ENCODE measurements at regions not wholly inside any gene's neighbourhood (a gene's known extent, or its start where the extent isn't known, plus 50 kb on each side); places are given as distances from the start of the nearest gene placed in this dataset.
"Not testable (repeated sequence)": the region's sequence is repeated elsewhere in the genome, so short reads cannot be mapped to it uniquely, and the experiment has no call there.

DNA sequence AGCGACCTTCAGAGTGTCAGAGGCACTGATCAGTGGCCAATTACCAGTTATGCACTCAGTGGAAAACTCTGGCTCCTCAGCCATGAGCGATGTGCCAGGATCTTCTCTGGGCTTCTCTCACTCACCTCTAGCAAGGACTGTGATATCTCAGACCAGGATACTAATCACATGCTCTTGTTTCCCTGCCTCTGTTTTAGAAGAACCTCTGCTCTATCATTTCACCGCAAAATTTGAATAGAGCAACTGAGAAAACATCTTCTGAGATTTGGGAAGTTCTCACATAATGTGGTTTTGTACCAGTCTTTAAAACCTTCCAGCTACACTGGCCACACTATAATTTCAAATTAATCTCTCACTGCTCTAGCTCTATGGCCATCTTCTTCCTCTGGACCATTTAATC is 325.8 kb upstream of the FRG2C start:
- H3K4me3 ChIP-seq (ENCODE audit: low read depth, low read length), result no peak overlapping the region
- TF ChIP-seq, protein P1, sequence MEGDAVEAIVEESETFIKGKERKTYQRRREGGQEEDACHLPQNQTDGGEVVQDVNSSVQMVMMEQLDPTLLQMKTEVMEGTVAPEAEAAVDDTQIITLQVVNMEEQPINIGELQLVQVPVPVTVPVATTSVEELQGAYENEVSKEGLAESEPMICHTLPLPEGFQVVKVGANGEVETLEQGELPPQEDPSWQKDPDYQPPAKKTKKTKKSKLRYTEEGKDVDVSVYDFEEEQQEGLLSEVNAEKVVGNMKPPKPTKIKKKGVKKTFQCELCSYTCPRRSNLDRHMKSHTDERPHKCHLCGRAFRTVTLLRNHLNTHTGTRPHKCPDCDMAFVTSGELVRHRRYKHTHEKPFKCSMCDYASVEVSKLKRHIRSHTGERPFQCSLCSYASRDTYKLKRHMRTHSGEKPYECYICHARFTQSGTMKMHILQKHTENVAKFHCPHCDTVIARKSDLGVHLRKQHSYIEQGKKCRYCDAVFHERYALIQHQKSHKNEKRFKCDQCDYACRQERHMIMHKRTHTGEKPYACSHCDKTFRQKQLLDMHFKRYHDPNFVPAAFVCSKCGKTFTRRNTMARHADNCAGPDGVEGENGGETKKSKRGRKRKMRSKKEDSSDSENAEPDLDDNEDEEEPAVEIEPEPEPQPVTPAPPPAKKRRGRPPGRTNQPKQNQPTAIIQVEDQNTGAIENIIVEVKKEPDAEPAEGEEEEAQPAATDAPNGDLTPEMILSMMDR (IDR thresholded peaks at IDR 0.05; ENCODE audit: borderline replicate concordance, insufficient read depth, low read depth, low read length), result no peak

DNA sequence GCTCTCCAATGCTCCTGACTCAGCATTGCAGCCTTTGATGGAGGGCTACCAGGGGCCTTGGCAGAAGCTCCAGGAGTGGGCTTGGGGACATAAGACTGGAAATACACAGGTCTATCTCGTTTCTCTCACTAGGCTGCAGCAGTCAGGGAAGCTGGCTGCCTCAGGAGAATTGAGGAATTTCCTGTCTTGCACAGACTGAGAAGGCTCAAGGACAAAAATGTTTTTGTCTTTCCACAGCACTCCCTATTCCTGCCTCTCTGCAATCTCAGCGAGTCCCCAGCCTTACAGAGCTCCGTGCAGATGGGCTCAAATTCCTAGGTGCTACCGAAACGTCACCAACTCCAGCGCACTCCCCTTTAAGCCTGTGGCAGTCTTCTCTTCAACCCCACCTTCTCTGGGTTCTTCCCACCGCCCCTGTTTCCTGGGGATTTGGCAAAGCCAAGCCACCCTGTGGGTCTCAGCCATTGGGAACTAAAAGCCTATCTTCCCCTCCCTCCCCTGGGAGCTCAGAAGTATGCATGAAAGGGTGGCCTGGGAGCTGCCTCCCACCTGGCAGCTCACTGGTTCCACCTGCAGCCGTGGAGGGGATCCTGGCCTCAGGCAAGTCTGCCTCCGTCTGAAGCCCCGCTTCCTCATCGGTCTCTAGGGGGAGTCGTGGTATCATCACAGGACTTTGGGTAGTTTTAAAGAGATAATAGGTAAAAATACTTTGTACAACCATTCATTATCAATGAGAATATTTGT is 322.6 kb upstream of the FRG2C start:
- TF ChIP-seq, protein P1 (IDR thresholded peaks at IDR 0.05; ENCODE audit: borderline replicate concordance, insufficient read depth, low read depth, low read length), result no peak
- H3K4me3 ChIP-seq (ENCODE audit: low read depth, low read length), result no peak overlapping the region

DNA sequence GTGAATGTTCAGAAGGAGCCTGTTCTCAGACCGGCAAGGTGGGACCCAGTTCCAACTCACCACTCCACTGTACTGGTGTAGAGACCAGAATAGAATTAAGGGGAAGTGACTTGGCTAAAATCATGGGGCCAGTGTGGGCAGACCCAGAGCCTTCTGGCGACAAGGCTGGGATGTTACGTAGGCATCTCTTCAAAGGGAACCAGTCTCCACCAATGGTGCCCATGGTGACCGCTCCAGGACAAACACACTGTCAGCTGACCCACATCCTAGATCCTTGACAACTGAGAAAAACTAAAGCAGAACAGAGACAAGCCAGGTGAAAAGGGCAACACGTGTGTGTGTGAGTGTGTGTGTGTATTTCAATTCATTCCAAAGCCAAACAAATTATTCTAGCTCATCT is 321.7 kb upstream of the FRG2C start:
- TF ChIP-seq, protein P1 (IDR thresholded peaks at IDR 0.05; ENCODE audit: borderline replicate concordance, insufficient read depth, low read depth, low read length), result no peak
- H3K4me3 ChIP-seq (ENCODE audit: low read depth, low read length), result no peak overlapping the region

DNA sequence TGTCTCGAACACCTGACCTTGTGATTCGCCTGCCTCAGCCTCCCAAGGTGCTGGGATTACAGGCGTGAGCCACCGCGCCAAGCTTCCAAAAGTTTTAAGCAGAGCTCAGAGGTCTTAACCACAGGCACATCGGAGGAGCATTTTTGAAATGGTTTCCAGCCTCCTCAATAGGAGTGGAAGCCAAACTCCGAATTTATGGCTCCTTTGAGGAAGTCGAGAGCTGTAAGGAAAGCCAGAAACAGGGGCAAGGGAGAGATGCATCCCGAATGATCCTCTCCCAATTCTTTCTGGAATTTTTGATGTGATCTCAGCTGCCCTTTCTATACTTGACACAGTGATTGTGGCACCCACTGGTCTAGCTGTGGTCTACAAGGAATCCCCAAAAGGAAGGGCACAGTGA is 313.6 kb upstream of the FRG2C start:
- not testable (repeated sequence) for H3K4me3 ChIP-seq (ENCODE audit: low read depth, low read length)

DNA sequence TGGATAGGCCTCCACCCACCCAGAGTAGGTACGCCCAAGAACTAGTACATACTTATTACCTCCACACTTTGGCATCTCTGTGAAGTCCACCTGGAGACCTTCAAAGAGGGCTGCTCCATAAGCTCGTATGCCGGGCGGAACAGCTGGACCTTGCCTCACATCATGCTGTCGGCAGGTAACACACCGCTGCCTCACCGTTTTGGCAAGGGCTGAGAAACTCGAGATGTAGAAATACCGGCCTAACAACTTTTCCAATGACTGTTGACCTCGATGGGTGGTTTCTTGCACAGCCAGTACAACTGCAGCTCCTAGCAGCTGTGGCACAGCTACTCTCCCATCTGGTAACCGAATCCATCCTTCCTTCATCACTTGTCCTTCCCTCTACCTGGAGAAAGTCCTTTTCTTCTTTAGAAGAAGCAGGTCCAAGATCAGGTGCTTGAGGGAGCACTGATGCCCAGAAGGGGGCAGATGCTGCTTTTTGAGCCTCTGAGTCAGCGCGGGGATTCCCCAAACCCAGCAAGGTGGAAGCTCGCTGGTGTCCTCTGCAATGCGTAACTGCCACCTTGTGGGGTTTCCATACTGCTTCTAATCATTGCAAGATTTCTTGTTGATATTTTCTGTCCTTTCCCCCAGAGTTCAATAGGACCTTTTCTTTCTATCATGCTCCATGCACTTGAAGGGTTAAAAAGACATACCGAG is 301.9 kb upstream of the FRG2C start:
- TF ChIP-seq, protein P1 (IDR thresholded peaks at IDR 0.05; ENCODE audit: borderline replicate concordance, insufficient read depth, low read depth, low read length), result peak; percentile 22; the same call in 1 of the 2 replicates
- H3K4me3 ChIP-seq (ENCODE audit: low read depth, low read length), result not testable (repeated sequence)

DNA sequence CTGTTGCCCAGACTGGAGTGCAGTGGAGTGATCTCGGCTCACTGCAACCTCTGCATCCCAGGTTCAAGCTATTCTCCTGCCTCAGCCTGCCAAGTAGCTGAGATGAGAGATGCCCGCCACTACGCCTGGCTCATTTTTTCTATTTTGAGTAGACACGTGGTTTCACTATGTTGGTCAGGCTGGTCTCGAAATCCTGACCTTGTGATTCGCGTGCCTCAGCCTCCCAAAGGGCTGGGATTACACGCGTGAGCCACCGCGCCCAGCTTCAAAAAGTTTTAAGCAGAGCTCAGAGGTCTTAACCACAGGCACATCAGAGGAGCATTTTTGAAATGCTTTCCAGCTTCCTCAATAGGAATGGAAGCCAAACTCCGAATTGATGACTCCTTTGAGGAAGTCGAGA is 291.2 kb upstream of the FRG2C start:
- not testable (repeated sequence) for H3K4me3 ChIP-seq (ENCODE audit: low read depth, low read length)

DNA sequence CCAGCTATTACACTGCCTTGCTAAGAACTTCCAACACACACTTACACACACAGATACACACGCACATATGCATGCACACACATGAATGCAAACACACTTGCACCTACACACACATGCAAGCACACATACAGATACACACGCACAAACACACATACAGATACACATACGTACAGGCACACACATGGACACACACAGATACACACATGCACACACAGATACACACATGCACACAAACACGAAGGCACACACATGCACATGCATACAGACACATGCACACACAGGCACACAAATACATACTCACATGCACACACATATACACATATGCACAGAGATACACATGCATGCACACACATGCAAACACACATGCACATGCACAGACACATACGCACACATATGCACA is 284.3 kb upstream of the FRG2C start:
- not testable (repeated sequence) for H3K4me3 ChIP-seq (ENCODE audit: low read depth, low read length)

DNA sequence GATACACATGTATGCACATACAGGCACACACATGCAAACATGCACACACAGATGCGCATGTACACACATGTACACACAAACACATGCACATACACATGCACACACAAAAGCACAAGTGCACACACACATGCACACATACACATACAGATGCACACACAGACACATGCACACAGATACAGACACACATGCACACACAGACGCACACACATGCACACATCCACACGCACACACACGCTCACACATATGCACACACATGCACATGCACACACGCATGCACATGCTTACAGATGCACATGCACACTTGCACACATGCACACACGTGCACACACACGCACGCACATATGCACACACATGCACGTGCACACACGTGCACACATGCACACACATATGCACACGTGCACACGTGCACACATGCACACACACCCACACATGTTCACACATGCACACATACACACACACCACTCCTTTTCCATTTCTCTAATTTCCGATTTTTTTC is 283.8 kb upstream of the FRG2C start:
- H3K4me3 ChIP-seq (ENCODE audit: low read depth, low read length), result no peak overlapping the region
- TF ChIP-seq, protein P1 (IDR thresholded peaks at IDR 0.05; ENCODE audit: borderline replicate concordance, insufficient read depth, low read depth, low read length), result no peak

DNA sequence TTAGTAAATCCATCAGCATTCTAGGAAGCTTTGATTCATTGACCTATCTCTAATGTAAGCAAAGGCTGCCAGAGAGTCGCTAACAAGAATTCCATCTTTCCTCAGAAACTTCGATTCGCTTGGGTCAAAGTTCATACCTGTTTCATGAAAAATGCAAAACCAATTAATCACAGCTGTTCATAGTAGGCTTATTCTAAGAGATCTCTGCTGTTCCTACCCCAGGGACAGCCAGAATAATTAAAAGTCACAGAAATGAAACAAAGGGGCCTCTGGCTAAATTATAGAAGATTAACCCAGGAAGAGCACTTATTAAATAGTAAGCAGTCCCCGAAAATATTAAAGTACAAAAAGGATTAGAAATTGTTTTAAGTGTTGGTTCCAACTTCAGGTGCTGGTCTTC is 280.1 kb upstream of the FRG2C start:
- not testable (repeated sequence) for H3K4me3 ChIP-seq (ENCODE audit: low read depth, low read length)

DNA sequence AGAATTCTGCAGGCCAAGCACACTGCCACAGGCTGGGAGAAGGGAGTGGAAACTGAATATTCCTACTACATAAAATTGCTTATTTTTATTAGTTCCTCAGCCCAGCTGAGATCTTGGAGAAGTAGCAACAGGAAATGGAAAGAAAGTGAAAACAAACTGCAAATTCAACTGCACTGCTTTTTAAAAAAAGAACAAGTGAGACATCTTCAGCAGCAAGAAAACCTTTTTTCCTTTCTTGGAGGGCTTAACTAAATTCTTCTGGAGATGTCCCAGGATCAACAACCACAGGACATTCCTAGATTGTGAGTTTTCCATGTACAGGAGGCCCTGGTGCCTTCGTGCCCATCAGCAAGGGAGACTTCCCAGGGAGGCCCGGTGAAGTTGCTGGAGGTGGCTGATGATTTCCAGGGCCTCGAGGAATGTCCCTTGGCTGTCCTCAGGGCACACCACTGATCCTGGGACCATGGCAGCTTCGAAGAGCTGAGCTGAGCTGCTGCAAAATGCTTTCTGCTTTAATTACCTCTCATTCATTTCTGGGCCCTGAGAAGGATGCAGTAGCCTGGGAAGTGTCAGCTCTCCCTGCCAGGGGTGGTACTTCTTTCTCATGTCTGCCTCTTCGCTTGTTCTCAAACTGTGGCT is 275.5 kb upstream of the FRG2C start:
- H3K4me3 ChIP-seq (ENCODE audit: low read depth, low read length), result not testable (repeated sequence)

DNA sequence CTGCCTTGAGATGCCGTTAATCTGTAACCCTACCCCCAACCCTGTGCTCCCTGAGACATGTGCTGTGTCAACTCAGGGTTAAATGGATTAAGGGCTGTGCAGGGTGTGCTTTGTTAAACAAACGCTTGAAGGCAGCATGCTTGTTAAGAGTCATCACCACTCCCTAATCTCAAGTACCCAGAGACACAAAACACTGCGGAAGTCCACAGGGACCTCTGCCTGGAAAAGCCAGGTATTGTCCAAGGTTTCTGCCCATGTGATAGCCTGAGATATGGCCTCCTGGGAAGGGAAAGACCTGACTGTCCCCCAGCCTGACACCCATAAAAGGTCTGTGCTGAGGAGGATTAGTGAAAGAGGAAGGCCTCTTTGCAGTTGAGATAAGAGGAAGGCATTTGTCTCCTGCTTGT is 270.8 kb upstream of the FRG2C start:
- not testable (repeated sequence) for H3K4me3 ChIP-seq (ENCODE audit: low read depth, low read length)

DNA sequence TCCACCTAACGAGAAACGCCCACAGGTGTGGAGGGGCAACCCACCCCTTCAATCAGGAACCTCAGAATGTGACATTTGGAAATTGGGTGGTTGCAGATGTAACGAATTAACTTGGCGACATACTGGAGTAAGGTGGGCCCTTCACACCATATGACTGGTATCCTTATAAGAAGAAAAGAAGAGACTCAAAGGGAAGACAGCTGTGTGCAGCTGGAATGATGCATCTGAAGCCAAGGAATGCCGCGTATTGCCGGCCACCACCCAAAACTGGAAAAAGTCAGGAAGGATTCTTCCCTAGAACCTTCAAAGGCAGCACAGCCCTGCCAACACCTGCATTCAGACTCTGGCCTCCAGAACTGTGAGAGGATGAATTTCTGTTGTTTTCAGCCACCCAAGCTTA is 270.0 kb upstream of the FRG2C start:
- not testable (repeated sequence) for H3K4me3 ChIP-seq (ENCODE audit: low read depth, low read length)

All from GM12875 (cell line).